HT1080 (cell line): ENCODE measurements at regions not wholly inside any gene's neighbourhood (a gene's known extent, or its start where the extent isn't known, plus 50 kb on each side); places are given as distances from the start of the nearest gene placed in this dataset.

Experiments
- DNase-seq: peaks from one replicate; pipeline ENCODE4 v3.0.0-alpha.2; 2015; ENCODE audit warnings: low read depth

GRCh38 chr18:2009942-2010697 is 561.2 kb downstream of the METTL4 start:
- DNase-seq, result no peak

DNA sequence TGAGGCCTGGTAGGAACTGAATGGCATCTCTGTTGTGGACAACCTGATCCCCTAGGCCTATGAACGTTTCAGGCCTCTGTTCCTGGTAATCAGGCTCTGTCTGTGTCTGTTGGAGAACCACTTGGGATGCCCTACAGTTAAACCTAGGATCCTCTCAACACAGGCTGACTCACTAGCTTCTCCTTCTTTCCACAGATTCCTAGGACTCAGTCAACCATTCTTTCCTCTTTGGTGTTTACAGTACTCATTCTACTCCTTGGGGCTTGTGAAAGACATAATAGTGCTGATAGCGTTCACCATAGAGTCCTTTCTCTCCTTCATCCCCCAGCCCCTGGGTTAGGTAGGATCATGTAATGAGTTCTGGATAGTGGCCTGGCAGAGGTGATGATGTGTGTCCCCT is 544.3 kb downstream of the METTL4 start:
- DNase-seq, result no peak

GRCh38 chr18:2027756-2028155 is 543.5 kb downstream of the METTL4 start:
- DNase-seq, result no peak

GRCh38 chr18:2028986-2029385 is 542.3 kb downstream of the METTL4 start:
- DNase-seq, result no peak

GRCh38 chr18:2030647-2031046 is 540.7 kb downstream of the METTL4 start:
- no peak for DNase-seq

GRCh38 chr18:2032036-2032435 is 539.3 kb downstream of the METTL4 start:
- DNase-seq, result no peak

DNA sequence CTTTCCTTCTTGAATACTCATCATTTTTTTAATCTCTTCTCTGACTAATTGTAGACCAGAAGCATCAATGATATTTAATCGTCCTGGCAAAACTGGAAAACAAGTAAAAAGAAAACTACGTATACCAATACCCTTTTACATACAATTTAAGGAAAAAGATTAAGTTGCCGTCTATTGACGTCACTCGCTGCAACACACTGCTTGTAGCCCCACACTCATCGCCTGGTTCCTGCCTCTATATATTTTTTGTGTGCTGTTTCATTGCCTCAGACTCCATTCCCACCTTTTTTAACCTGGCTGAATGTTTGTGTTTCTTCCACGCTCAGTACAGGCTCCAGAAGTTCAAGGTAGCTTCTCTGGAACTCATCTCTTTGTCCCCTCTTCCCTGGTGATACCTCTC is 536.2 kb downstream of the METTL4 start:
- DNase-seq, result no peak

DNA sequence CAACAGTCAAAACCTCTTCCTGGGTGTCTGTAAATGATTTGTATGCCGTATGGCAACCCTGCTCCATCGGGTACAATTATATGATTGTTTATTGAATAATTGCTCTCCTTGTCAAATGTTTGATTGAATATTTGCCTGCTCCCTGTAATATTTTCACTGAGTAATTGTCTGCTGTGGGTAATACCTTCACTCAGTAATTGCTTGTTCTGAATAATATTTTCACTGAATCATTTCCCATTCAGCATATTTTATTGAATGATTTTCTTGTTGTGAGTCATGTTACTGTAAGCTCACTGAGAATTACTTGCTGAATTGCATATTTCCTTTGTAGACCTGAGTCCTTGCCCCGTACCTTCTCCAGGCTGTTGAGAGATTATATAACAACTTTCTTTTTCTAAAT is 535.2 kb downstream of the METTL4 start:
- peak; percentile 55 for DNase-seq

DNA sequence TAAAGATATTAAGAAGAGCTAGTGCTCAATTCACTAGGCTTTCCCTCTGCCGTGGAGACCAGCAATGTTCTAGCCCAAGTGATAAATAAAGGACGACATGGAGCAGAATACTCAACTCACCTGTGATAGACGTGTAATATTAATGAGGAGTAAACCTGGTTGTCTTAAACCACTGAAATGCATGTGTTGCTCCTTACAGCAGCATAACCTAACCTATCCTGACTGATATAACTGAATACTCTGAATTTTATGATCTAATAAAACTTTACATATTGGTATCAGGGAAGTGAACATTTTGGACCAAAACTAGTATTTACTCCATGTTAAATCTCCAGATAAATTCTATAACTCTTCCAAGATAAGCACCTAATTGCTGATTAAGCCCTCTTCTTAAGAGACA is 531.0 kb downstream of the METTL4 start:
- no peak for DNase-seq

- DNase-seq, result peak; percentile 48
Measured at GRCh38 chr18:2049986-2050385, 521.3 kb downstream of the METTL4 start.

DNA sequence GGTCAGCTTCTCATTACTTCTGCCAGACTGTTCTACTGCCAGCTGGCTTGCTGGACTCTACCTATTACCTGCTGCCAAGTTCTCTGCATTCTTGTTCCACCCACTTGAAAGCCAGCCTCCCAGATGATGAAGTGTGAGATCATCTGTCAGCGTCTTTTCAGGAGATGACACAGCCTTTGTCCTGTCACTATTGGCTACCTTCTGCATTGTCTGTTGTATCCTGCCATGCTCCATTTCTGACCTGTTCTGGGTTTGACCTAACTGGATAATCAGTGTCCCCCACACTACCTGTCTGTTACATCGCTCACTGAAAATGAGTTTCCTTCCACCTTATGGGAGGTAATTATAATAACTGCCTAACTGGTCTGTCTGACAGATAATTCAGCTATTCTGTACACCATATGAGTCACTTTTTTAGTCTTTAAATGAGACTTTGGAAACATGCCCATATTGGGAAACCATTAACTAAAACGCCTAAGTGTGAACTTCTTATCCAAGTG is 520.6 kb downstream of the METTL4 start:
- DNase-seq, result peak; percentile 66

GRCh38 chr18:2053490-2054089 is 517.7 kb downstream of the METTL4 start:
- no peak for DNase-seq

DNA sequence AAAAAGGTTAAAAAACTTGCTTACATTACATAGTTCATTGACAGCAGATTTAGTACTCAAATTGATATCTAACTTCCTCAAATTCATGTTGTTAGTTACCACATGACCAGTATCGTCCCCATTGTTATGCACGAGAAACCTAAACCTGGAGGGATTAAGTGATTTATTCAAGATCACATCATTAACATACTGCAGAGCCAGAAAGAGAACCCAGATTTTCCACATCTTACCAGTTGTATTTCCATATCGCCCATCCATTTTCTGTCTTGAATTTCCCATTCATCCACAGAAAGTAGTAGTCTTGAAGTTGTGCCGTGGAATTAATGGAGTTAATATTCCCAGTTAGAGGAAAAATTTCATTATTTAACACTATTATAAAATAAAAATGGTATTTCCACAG is 512.0 kb downstream of the METTL4 start:
- DNase-seq, result no peak

DNA sequence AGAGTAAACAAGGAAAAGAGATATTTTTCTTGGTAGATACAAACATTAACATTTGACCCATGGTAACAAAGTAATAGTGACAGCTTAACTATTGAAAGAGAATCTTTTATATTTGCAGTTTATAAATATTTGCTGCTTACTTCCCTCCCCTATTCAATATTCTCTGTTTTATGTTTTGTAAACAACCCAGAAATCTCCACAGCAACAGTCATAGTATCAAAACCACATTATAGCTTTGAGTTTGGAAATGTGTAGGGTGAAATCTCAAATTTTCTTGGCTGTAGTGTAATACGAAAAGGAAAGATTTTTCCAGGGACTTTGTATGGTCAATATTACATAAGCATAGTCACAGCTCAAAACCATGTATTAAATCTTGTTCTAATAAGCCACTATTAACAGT is 511.2 kb downstream of the METTL4 start:
- DNase-seq, result no peak

DNA sequence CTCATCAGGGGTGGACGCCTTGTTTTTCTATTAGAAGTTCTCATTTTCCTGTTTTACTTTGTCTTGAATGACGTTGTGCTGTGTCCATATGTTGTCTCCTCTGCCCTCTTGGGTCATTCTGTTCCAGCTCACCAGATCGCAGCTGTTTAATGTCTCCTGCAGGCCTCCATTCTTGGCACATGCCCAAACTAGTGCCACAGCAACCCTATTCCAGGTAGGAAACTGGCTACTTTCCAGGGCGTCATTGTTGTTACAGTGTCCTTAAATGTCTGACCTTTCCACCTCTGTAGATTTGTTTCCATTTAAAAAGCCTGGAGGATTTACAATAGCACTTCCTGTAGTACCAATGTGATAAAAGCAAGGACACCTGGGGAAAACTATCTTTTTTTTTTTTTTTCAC is 500.7 kb downstream of the METTL4 start:
- no peak for DNase-seq

DNA sequence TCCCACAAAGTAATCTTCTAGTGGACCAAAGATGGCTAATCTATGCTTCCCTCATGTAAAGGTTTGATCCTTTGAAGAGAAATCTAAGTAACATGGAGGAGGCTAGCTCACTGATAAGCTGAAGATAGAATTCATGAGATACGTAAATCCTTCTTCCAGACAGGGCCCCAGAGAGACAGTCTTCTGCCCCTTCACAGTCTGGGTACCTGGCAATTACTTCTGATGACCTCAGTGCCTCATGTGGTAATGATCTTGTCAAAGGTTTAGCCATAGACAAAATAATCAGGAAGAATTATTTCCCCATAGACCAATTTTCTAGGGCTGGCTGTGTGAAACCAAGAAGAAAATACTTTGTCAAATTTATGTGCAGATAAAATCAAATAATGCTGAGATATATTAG is 495.8 kb downstream of the METTL4 start:
- DNase-seq, result no peak

GRCh38 chr18:2082676-2083075 is 488.6 kb downstream of the METTL4 start:
- no peak for DNase-seq

DNA sequence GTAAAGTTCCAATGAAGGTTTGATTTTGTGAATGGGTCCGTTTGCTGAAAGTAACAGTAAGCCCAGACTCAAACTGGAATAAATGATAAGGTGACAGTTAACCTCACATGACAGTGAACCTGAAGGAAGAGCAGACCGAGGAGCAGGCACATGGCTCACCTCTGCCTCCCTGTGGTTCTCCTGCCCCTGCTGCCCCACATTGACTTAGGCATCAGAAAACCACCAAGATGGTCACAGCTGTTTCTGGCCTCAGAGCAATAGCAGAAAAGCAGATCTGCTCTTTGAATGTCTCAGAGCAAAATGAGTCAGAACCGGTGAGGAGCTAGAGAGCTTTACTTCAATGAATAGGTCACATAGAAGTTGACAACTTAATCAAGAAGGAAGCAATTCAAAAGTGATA is 487.6 kb downstream of the METTL4 start:
- DNase-seq, result peak; percentile 53

GRCh38 chr18:2086439-2086838 is 484.9 kb downstream of the METTL4 start:
- no peak for DNase-seq

- DNase-seq, result no peak
Measured at GRCh38 chr18:2087877-2088673, 483.2 kb downstream of the METTL4 start.

DNA sequence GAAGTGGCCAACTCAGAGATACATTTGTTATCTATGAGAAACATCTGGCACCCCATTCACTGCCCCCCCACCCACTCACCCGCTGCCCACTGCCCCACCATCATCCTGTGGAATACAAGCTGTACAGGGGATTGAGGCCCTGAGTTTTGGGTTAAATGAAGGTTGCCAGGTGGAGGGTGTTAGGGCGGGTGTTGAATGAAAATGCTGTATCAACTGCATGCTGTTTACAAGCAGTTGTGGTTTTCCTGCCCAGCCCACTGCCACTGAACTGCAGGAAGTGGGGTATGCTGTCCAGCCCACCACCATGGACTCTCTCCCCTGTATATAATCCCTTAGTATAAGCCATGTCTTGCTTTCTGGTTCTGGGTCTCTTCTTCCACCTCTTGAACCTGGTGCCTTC is 481.9 kb downstream of the METTL4 start:
- no peak for DNase-seq

DNA sequence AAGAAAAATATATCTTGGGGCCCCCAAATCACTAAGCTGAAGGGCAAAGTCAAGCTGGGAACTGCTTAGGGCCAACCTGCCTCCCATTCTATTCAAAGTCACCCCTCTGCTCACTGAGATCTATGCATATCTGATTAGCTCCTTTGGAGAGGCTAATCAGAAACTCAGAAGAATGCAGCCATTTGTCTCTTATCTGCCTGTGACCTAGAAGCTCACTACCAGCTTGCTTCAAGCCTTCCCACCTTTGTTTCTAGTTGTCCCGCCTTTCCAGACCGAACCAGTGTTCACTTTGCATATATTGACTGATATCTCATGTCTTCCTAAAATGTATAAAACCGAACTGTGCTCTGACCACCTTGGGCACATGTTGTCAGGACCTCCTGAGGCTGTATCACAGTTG is 479.4 kb downstream of the METTL4 start:
- DNase-seq, result no peak
